ENCODE measurements at regions not wholly inside any gene's neighbourhood (a gene's known extent, or its start where the extent isn't known, plus 50 kb on each side); places are given as distances from the start of the nearest gene placed in this dataset.

GRCh38 chr3:193777524-193777923, 184.5 kb downstream of the OPA1 start:
- Histone ChIP-seq H3K4me1 (ENCODE audit: control insufficient read depth in 4 of 4, insufficient read depth in 4 of 4, low read length in 3 of 4) (peaks cover 0 to 5% (median 0%) of the 10 kb centered on the region in 4 donors), H3K27ac (ENCODE audit: low read depth in 1 of 2, low read length in 2 of 2) (no peak overlapping the region), H3K27me3 (ENCODE audit: control insufficient read depth in 4 of 4, insufficient read depth in 4 of 4, low read length in 3 of 4) (no peaks in the 10 kb centered on the region), H3K36me3 (ENCODE audit: control insufficient read depth in 4 of 4, insufficient read depth in 3 of 4, low read depth in 1 of 4, low read length in 3 of 4) (no peaks in the 10 kb centered on the region), H3K9me3 (ENCODE audit: control insufficient read depth in 4 of 4, low read length in 3 of 4) (no peaks in the 10 kb centered on the region), H3K9ac (ENCODE audit: low read depth in 1 of 2, low read length in 2 of 2) (no peak overlapping the region), H3K4me3 (ENCODE audit: low read depth in 1 of 3, low read length in 3 of 3) (no peak overlapping the region)
- WGBS: 34% methylated on average over 9 of the region's 9 CpGs
- TF ChIP-seq GABPA (IDR thresholded peaks at IDR 0.05 in 1 of 2, conservative IDR thresholded peaks at IDR 0.05 in 1 of 2): no peak
- peak in 1 of 2 donors; percentile 24 for TF ChIP-seq RAD21 (IDR thresholded peaks at IDR 0.05)
- TF ChIP-seq HNF4A (conservative IDR thresholded peaks at IDR 0.05): peak; percentile 38 to 41
- no peak for TF ChIP-seq FOXA1 (IDR thresholded peaks at IDR 0.05)
- TF ChIP-seq RXRA (IDR thresholded peaks at IDR 0.05): no peak
- no peak for TF ChIP-seq JUND (IDR thresholded peaks at IDR 0.05)
- no peak for TF ChIP-seq CTCF (IDR thresholded peaks at IDR 0.05; ENCODE audit: low read depth, low read length, missing input control)
- no peak for TF ChIP-seq NR2F2 (IDR thresholded peaks at IDR 0.05)
- no peak for TF ChIP-seq MAX (IDR thresholded peaks at IDR 0.05)
- TF ChIP-seq HNF4G (IDR thresholded peaks at IDR 0.05): no peak
- TF ChIP-seq SP1 (IDR thresholded peaks at IDR 0.05): no peak
- no peak for DNase-seq (ENCODE audit: low spot score)

GRCh38 chr3:193778676-193779075, 185.7 kb downstream of the OPA1 start:
- TF ChIP-seq YY1 (IDR thresholded peaks at IDR 0.05): no peak
- no peak for TF ChIP-seq HNF4A (conservative IDR thresholded peaks at IDR 0.05)
- no peak for TF ChIP-seq EGR1 (IDR thresholded peaks at IDR 0.05; ENCODE audit: low read depth in 2 of 2)
- no peak for TF ChIP-seq SP1 (IDR thresholded peaks at IDR 0.05)
- no peak for TF ChIP-seq NR2F2 (IDR thresholded peaks at IDR 0.05)
- TF ChIP-seq TAF1 (conservative IDR thresholded peaks at IDR 0.05): no peak

GRCh38 chr3:193779933-193780332, 186.9 kb downstream of the OPA1 start:
- DNase-seq (ENCODE audit: low spot score): no peak
- Histone ChIP-seq H3K36me3 (ENCODE audit: control insufficient read depth in 4 of 4, insufficient read depth in 3 of 4, low read depth in 1 of 4, low read length in 3 of 4) (no peaks in the 10 kb centered on the region), H3K4me3 (ENCODE audit: low read depth in 1 of 3, low read length in 3 of 3) (no peak overlapping the region), H3K4me1 (ENCODE audit: control insufficient read depth in 4 of 4, insufficient read depth in 4 of 4, low read length in 3 of 4) (peaks cover 0 to 5% (median 0%) of the 10 kb centered on the region in 4 donors), H3K27me3 (ENCODE audit: control insufficient read depth in 4 of 4, insufficient read depth in 4 of 4, low read length in 3 of 4) (no peaks in the 10 kb centered on the region), H3K9ac (ENCODE audit: low read depth in 1 of 2, low read length in 2 of 2) (no peak overlapping the region), H3K27ac (ENCODE audit: low read depth in 1 of 2, low read length in 2 of 2) (no peak overlapping the region), H3K9me3 (ENCODE audit: control insufficient read depth in 4 of 4, low read length in 3 of 4) (no peaks in the 10 kb centered on the region)
- no peak for TF ChIP-seq CTCF (IDR thresholded peaks at IDR 0.05; ENCODE audit: low read depth, low read length, missing input control)
- no peak for TF ChIP-seq REST (IDR thresholded peaks at IDR 0.05)
- no peak for TF ChIP-seq HNF4G (IDR thresholded peaks at IDR 0.05)
- WGBS: 83% methylated on average over 6 of the region's 6 CpGs

More at GRCh38 chr3:193778676-193779075, 185.7 kb downstream of the OPA1 start:
- no peak overlapping the region for H3K4me3 ChIP-seq (ENCODE audit: low read depth in 1 of 3, low read length in 3 of 3)
- H3K36me3 ChIP-seq (ENCODE audit: control insufficient read depth in 4 of 4, insufficient read depth in 3 of 4, low read depth in 1 of 4, low read length in 3 of 4): no peaks in the 10 kb centered on the region
- WGBS: 91% methylated on average over 10 of the region's 10 CpGs
- no peak overlapping the region for H3K27ac ChIP-seq (ENCODE audit: low read depth in 1 of 2, low read length in 2 of 2)
- no peaks in the 10 kb centered on the region for H3K9me3 ChIP-seq (ENCODE audit: control insufficient read depth in 4 of 4, low read length in 3 of 4)
- H3K27me3 ChIP-seq (ENCODE audit: control insufficient read depth in 4 of 4, insufficient read depth in 4 of 4, low read length in 3 of 4): no peaks in the 10 kb centered on the region
- peaks cover 0 to 5% (median 0%) of the 10 kb centered on the region in 4 donors for H3K4me1 ChIP-seq (ENCODE audit: control insufficient read depth in 4 of 4, insufficient read depth in 4 of 4, low read length in 3 of 4)
- no peak overlapping the region for H3K9ac ChIP-seq (ENCODE audit: low read depth in 1 of 2, low read length in 2 of 2)
- DNase-seq (ENCODE audit: low spot score): no peak

Data from liver (tissue), 8 donors.